ENCODE measurements at regions not wholly inside any gene's neighbourhood (a gene's known extent, or its start where the extent isn't known, plus 50 kb on each side); places are given as distances from the start of the nearest gene placed in this dataset.

DNA sequence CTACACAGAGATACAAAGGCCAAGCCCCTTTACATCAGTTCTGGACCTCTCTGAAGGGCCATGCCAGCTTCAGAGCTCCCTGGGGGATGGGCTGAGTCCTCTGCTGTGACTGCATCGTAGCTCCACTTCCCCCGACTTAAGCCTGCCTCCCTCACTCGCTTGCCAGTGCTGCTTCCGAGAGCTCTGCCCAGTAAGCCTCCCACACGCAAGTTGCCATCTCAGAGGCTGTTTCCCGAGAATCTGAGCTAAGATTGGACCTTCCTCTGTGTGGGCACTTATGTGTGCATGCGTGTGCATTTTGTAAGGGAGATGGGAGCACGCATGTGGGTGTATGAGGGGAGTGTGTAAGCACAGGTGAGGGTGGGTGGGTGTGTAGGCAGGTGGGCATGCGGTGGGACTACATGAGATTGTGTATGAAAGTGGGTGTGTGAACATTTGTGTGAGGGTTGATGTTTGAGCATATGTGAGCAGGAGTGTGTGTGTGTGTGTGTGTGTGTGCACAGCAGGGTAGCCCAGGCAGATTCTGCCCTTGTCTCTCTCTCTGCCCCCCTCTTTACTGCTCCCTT is 163.0 kb upstream of the SYT13 start:
- TF ChIP-seq, protein P1, sequence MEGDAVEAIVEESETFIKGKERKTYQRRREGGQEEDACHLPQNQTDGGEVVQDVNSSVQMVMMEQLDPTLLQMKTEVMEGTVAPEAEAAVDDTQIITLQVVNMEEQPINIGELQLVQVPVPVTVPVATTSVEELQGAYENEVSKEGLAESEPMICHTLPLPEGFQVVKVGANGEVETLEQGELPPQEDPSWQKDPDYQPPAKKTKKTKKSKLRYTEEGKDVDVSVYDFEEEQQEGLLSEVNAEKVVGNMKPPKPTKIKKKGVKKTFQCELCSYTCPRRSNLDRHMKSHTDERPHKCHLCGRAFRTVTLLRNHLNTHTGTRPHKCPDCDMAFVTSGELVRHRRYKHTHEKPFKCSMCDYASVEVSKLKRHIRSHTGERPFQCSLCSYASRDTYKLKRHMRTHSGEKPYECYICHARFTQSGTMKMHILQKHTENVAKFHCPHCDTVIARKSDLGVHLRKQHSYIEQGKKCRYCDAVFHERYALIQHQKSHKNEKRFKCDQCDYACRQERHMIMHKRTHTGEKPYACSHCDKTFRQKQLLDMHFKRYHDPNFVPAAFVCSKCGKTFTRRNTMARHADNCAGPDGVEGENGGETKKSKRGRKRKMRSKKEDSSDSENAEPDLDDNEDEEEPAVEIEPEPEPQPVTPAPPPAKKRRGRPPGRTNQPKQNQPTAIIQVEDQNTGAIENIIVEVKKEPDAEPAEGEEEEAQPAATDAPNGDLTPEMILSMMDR (IDR thresholded peaks at IDR 0.05; ENCODE audit: unreplicated experiment) = no peak
- Mint-ChIP-seq H3K4me1 (ENCODE audit: low read depth, unreplicated experiment) (no peaks in the 10 kb centered on the region), H3K36me3 (ENCODE audit: insufficient read depth, unreplicated experiment) (no peaks in the 10 kb centered on the region), H3K9me3 (ENCODE audit: low read depth, unreplicated experiment) (no peaks in the 10 kb centered on the region), H3K27ac (ENCODE audit: unreplicated experiment) (no peak overlapping the region), H3K27me3 (ENCODE audit: unreplicated experiment) (peaks cover under 1% of the 10 kb centered on the region), H3K4me3 (ENCODE audit: low read depth, unreplicated experiment) (no peak overlapping the region)
- CTCF ChIA-PET = interaction anchor here (0.7 kb wide), 1 partner anchor 139 kb away, joined by 3 read pairs; no protein-coding TSS in a partner anchor
- no TSS peak for BruUV-seq (replicated peaks)
- DNase-seq = no peak
- intact Hi-C loops (cut with micrococcal nuclease; ENCODE audit: unreplicated experiment) = no loop called here

- intact Hi-C loops (cut with micrococcal nuclease; ENCODE audit: unreplicated experiment) = no loop called here
- no TSS peak for BruUV-seq (replicated peaks)
- TF ChIP-seq, protein P1 (IDR thresholded peaks at IDR 0.05; ENCODE audit: unreplicated experiment) = no peak
- H3K9me3 Mint-ChIP-seq (ENCODE audit: low read depth, unreplicated experiment) = no peaks in the 10 kb centered on the region
- peaks cover 6% of the 10 kb centered on the region for H3K27me3 Mint-ChIP-seq (ENCODE audit: unreplicated experiment)
- H3K36me3 Mint-ChIP-seq (ENCODE audit: insufficient read depth, unreplicated experiment) = no peaks in the 10 kb centered on the region
- no peak overlapping the region for H3K4me3 Mint-ChIP-seq (ENCODE audit: low read depth, unreplicated experiment)
- no peak for DNase-seq
- H3K4me1 Mint-ChIP-seq (ENCODE audit: low read depth, unreplicated experiment) = no peaks in the 10 kb centered on the region
- CTCF ChIA-PET = interaction anchor here (0.7 kb wide), 1 partner anchor 140 kb away, joined by 3 read pairs; no protein-coding TSS in a partner anchor
- no peak overlapping the region for H3K27ac Mint-ChIP-seq (ENCODE audit: unreplicated experiment)
Measured at GRCh38 chr11:45448561-45448960, 162.4 kb upstream of the SYT13 start.

DNA sequence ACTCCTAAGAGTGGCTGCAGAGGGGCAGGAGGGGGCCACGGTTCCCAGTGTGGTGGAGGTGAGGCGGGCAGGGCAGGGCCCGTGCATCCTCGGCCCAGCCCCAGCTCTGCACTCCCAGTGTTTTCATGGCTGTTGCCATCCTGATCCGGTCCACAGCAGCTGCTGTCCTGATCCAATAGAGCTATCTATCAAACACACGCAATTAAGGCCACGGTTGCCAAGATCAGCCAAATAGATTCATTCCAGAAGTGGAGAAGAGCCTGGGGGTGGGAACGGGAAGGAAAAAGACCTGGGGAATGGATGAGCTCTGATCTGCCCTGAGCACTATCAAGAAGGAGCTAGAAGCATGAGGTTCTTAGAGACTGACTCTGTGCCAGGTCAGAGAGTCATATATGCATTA is 160.9 kb upstream of the SYT13 start:
- no peaks in the 10 kb centered on the region for H3K4me1 Mint-ChIP-seq (ENCODE audit: low read depth, unreplicated experiment)
- no peak overlapping the region for H3K4me3 Mint-ChIP-seq (ENCODE audit: low read depth, unreplicated experiment)
- no peaks in the 10 kb centered on the region for H3K9me3 Mint-ChIP-seq (ENCODE audit: low read depth, unreplicated experiment)
- no TSS peak for BruUV-seq (replicated peaks)
- intact Hi-C loops (cut with micrococcal nuclease; ENCODE audit: unreplicated experiment) = no loop called here
- H3K36me3 Mint-ChIP-seq (ENCODE audit: insufficient read depth, unreplicated experiment) = no peaks in the 10 kb centered on the region
- TF ChIP-seq, protein P1 (IDR thresholded peaks at IDR 0.05; ENCODE audit: unreplicated experiment) = no peak
- peaks cover 22% of the 10 kb centered on the region for H3K27me3 Mint-ChIP-seq (ENCODE audit: unreplicated experiment)
- no peak overlapping the region for H3K27ac Mint-ChIP-seq (ENCODE audit: unreplicated experiment)
- CTCF ChIA-PET = interaction anchor here (0.6 kb wide), 1 partner anchor 396 kb away, joined by 3 read pairs; no protein-coding TSS in a partner anchor
- DNase-seq = no peak

- Mint-ChIP-seq H3K9me3 (ENCODE audit: low read depth, unreplicated experiment) (no peaks in the 10 kb centered on the region), H3K4me3 (ENCODE audit: low read depth, unreplicated experiment) (no peak overlapping the region), H3K27ac (ENCODE audit: unreplicated experiment) (no peak overlapping the region), H3K27me3 (ENCODE audit: unreplicated experiment) (peaks cover 28% of the 10 kb centered on the region), H3K4me1 (ENCODE audit: low read depth, unreplicated experiment) (no peaks in the 10 kb centered on the region), H3K36me3 (ENCODE audit: insufficient read depth, unreplicated experiment) (no peaks in the 10 kb centered on the region)
- TF ChIP-seq, protein P1 (IDR thresholded peaks at IDR 0.05; ENCODE audit: unreplicated experiment) = no peak
- no peak for DNase-seq
- intact Hi-C loops (cut with micrococcal nuclease; ENCODE audit: unreplicated experiment) = no loop called here
- BruUV-seq (replicated peaks) = no TSS peak
- CTCF ChIA-PET = no interaction called here
Measured at GRCh38 chr11:45446434-45446833, 160.3 kb upstream of the SYT13 start.

All from Calu3 (cell line).